Urinary bladder (tissue), 3 donors: ENCODE measurements at regions not wholly inside any gene's neighbourhood (a gene's known extent, or its start where the extent isn't known, plus 50 kb on each side); places are given as distances from the start of the nearest gene placed in this dataset.

Experiments
- DNase-seq: peaks from one replicate; pipeline ENCODE4 v3.0.0-alpha.2; 2015; ENCODE audit errors: extremely low spot score
- H3K27ac ChIP-seq: one replicate; pipeline ENCODE4 v1.5.1; 2013; ENCODE audit warnings: low read depth, mild to moderate bottlenecking, moderate library complexity
- H3K36me3 ChIP-seq: one replicate; pipeline ENCODE4 v1.6.1; 2013; ENCODE audit warnings: mild to moderate bottlenecking, moderate library complexity; ENCODE audit not compliant: insufficient read depth
- H3K4me1 ChIP-seq: one replicate; pipeline ENCODE4 v1.6.1; 2013; ENCODE audit warnings: mild to moderate bottlenecking, moderate library complexity; ENCODE audit not compliant: insufficient read depth
- H3K4me3 ChIP-seq: one replicate; pipeline ENCODE4 v1.5.1; 2013; ENCODE audit warnings: low read depth, low read length
- WGBS: extraction: QIAGEN DNeasy Blood & Tissue Kit; methylation state at CpG from one replicate; pipeline ENCODE4 v1.1.7; 2013; 5-methylcytosine and 5-hydroxymethylcytosine counted together
- donor health status: healthy with polysubstance abuse.
- donor health status: healthy.

GRCh38 chr12:67433385-67434175 is 164.4 kb downstream of the CAND1 start:
- no peak for DNase-seq
- WGBS: 92% methylated on average over 6 of the region's 6 CpGs
- no peaks in the 10 kb centered on the region for H3K36me3 ChIP-seq
- no peaks in the 10 kb centered on the region for H3K4me1 ChIP-seq
- no peak overlapping the region for H3K4me3 ChIP-seq
- no peak overlapping the region for H3K27ac ChIP-seq

DNA sequence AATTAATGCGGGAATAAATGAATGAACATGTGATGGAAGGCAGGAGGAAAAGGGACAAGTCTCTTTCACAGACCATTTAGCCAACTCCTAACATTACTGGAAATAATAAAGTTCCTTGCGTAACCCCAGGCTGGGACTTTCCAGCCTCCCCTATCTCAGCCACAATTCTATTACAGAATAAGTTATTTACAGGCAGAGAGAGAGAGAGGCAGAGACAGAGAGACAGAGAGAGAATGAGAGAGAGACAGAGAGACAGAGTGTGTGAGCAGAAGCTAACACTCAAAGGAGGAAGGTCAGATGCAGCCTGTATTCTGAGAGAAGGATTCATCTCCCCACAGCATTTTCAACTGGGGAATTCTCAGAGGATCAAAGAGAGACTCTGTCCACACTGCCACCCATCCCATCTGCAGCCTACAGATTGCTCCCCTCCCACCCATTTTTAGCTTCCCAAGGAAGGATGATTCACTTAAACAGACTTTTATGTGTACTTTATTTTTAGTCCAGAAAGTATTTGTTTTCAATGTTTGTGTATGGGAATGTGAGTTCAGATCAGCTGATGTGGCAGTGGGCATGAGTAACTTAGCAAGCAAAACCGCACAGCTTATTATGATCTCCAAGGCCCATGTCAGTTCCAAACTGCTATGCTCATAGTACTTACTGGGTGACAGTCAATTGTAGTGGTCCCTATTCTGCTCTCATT is 165.7 kb downstream of the CAND1 start:
- Histone ChIP-seq H3K4me1 (no peaks in the 10 kb centered on the region), H3K4me3 (no peak overlapping the region)
- DNase-seq: no peak

DNA sequence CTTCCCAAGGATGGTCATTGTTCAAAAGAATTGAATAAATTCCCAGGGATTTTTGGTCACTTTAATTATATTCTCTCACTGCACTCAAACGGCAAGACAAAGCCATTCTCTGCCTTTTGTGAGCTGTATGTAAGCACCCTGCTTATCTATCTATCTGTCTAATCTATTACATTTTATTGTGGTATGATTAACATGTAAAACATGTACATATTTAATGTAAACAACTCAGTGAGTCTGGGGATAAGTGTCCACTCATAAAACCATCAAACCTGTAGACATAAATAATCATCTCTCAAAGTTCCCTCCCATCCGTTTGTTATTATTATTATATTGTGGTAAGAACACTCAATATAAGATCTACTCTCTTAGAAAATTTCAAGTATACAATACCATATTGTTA is 167.1 kb downstream of the CAND1 start:
- no peak overlapping the region for H3K27ac ChIP-seq
- no peak for DNase-seq
- no peaks in the 10 kb centered on the region for H3K36me3 ChIP-seq
- 37% methylated on average over 2 of the region's 2 CpGs for WGBS
- no peak overlapping the region for H3K4me3 ChIP-seq
- H3K4me1 ChIP-seq: no peaks in the 10 kb centered on the region

More for the DNA sequence above, 165.7 kb downstream of the CAND1 start:
- 47% methylated on average over 3 of the region's 3 CpGs for WGBS
- Histone ChIP-seq H3K27ac (peak overlapping the region; percentile 41), H3K36me3 (no peaks in the 10 kb centered on the region)

GRCh38 chr12:67437011-67437410 is 167.9 kb downstream of the CAND1 start:
- 75% methylated on average over 2 of the region's 2 CpGs for WGBS
- no peaks in the 10 kb centered on the region for H3K4me1 ChIP-seq
- H3K36me3 ChIP-seq: no peaks in the 10 kb centered on the region
- H3K4me3 ChIP-seq: no peak overlapping the region
- no peak overlapping the region for H3K27ac ChIP-seq
- DNase-seq: no peak

DNA sequence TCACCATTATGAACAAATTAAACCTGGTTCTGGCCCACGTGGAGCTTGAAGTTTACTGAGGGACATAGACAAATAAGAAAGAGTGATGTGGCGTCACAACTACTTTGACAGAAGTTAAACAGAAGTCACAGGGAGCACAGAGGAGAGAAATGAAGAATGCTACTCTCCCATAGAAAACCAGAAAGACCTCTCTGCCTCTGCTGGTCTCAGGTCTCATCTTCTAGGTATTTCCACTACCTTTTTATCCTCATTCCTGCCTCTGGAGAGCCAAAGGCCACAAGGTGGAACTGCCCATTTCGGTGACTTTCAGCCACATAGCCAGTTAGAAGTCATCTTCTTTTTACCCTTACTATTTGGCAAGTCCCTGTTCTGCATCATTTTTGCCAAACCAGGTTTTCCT is 170.5 kb downstream of the CAND1 start:
- no peak for DNase-seq
- H3K27ac ChIP-seq: no peak overlapping the region
- H3K4me1 ChIP-seq: no peaks in the 10 kb centered on the region
- WGBS: 94% methylated on average over 3 of the region's 3 CpGs
- no peaks in the 10 kb centered on the region for H3K36me3 ChIP-seq
- no peak overlapping the region for H3K4me3 ChIP-seq

DNA sequence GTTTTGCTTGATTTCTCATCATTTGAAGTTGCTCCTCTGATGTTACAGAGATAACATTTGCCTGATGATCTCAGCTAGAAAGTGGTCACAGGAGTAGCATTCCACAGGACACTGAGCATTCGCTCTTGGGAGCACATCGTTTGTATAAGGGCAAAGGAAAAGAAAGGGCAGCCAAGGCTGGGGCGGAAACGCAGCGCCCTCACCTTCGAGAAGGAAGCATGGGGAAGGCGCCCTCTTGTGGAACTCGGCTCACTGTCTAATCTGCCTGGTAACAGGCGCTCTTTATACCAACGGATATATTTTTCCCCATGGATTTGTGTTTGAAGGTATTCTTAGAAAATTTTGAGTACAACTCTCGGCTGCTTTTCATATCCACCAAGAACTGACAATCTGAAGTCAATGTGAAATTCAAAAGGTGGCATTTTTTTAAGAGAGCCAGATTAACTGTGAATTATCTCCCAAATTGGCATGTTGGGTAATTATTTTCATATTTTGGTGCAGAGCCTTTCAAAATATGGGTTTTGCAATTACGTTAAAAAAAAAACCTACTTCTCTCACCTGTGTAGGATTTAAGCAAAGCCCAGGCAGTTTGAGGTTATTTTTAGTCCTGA is 172.7 kb downstream of the CAND1 start:
- Histone ChIP-seq H3K4me3 (no peak overlapping the region), H3K36me3 (no peaks in the 10 kb centered on the region), H3K4me1 (no peaks in the 10 kb centered on the region), H3K27ac (no peak overlapping the region)
- no peak for DNase-seq
- 13% methylated on average over 12 of the region's 12 CpGs for WGBS

- no peak for DNase-seq
- 31% methylated on average over 11 of the region's 11 CpGs for WGBS
- H3K4me3 ChIP-seq: no peak overlapping the region
- H3K36me3 ChIP-seq: no peaks in the 10 kb centered on the region
- H3K27ac ChIP-seq: no peak overlapping the region
- H3K4me1 ChIP-seq: no peaks in the 10 kb centered on the region
These were observed 173.2 kb downstream of the CAND1 start for GRCh38 chr12:67442347-67442841.

GRCh38 chr12:67442896-67443295 is 173.7 kb downstream of the CAND1 start:
- Histone ChIP-seq H3K27ac (no peak overlapping the region), H3K4me3 (no peak overlapping the region), H3K4me1 (no peaks in the 10 kb centered on the region), H3K36me3 (no peaks in the 10 kb centered on the region)
- 80% methylated on average over 8 of the region's 8 CpGs for WGBS
- DNase-seq: no peak

DNA sequence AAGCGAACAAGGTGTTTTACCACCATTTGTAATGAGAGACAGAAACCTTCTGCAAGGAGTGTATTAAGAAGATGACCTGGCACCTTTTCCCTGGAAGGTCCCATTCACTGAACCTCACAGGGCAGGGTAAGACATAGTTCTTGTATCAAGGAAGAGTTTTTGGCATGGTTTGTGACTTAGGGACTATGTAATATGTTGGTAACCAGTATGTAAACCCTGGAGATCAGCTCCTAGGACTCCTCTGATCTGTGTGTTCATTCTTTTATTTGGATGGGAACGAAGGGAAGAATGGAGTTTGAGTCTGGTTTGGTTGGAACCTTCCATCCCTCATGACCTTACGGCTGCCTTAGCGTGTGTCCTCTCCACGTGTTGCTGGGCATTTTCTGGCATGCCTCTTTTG is 175.4 kb downstream of the CAND1 start:
- H3K27ac ChIP-seq: no peak overlapping the region
- DNase-seq: no peak
- no peaks in the 10 kb centered on the region for H3K36me3 ChIP-seq
- no peaks in the 10 kb centered on the region for H3K4me1 ChIP-seq
- 87% methylated on average over 5 of the region's 5 CpGs for whole genome bisulfite sequencing
- no peak overlapping the region for H3K4me3 ChIP-seq

GRCh38 chr12:67446716-67447115 is 177.6 kb downstream of the CAND1 start:
- DNase-seq: no peak
- no peak overlapping the region for H3K27ac ChIP-seq
- 96% methylated on average over 5 of the region's 5 CpGs for WGBS
- no peak overlapping the region for H3K4me3 ChIP-seq
- no peaks in the 10 kb centered on the region for H3K36me3 ChIP-seq
- no peaks in the 10 kb centered on the region for H3K4me1 ChIP-seq

- H3K36me3 ChIP-seq: no peaks in the 10 kb centered on the region
- no peak overlapping the region for H3K4me3 ChIP-seq
- no peak overlapping the region for H3K27ac ChIP-seq
- DNase-seq: no peak
- no peaks in the 10 kb centered on the region for H3K4me1 ChIP-seq
These were observed 178.0 kb downstream of the CAND1 start for GRCh38 chr12:67447180-67447579.

DNA sequence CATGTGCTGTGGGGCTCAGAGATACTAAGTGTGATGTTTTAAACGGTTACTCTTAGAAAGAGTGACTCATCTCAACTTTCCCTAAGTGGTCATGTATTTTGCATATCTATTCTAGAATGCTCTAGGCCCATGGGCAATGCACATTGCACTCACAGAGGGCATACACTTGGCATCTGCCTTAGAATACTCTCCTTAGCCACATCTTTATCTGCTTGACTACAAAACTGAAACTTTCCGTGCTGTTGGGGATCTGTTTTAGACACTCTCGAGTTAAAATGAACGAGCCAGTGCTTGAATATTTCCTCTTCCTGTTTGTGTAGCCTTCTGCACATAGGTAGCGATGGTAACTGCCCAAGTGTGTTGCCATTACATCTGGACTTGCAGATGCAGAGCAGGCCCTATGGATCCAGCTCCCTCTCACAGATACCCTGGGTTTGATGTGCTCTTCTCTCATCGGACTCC is 180.5 kb downstream of the CAND1 start:
- no peaks in the 10 kb centered on the region for H3K36me3 ChIP-seq
- no peaks in the 10 kb centered on the region for H3K4me1 ChIP-seq
- H3K27ac ChIP-seq: no peak overlapping the region
- no peak overlapping the region for H3K4me3 ChIP-seq
- WGBS: 77% methylated on average over 6 of the region's 6 CpGs
- no peak for DNase-seq

DNA sequence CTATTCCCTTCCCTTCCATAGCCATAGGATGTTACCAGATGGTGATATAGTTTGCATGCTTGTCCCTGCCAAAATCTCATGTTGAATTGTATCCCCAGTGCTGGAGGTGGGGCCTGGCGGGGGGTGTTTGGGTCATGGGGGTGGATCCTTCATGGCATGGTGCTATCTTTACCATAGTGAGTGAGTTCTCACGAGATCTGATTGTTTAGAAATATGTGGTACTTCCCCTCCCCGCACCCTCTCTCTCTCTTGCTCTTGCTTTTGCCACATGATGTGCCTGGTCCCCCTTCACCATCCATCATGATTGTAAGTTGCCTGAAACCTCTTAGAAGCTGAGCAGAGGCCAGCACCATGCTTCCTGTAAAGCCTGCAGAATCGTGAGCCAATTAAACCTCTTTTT is 181.3 kb downstream of the CAND1 start:
- 88% methylated on average over 4 of the region's 4 CpGs for WGBS

DNA sequence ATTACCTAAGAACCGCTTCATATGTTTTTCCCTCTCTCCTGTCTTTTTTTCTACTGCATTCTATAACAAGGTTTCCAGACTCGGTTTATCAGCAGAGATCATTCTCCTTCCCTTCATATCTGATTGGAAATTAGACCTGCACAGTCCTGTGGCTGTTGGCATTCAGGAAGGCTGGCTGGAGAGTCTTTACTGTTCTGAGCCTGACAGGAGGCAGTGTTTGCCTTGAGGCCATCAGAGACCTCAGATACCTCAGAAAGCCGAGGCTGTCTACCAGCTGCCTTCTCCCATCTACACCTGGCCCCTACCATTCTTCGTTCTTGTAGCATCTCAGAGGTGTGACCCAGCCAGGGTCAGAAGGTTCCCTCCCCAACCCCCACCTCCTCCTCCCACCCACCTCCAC is 182.0 kb downstream of the CAND1 start:
- no peaks in the 10 kb centered on the region for H3K36me3 ChIP-seq
- 84% methylated on average over 4 of the region's 4 CpGs for WGBS
- no peaks in the 10 kb centered on the region for H3K4me1 ChIP-seq
- no peak overlapping the region for H3K4me3 ChIP-seq
- no peak overlapping the region for H3K27ac ChIP-seq
- DNase-seq: no peak

More for the DNA sequence above, 181.3 kb downstream of the CAND1 start:
- Histone ChIP-seq H3K4me3 (no peak overlapping the region), H3K36me3 (no peaks in the 10 kb centered on the region), H3K27ac (no peak overlapping the region), H3K4me1 (no peaks in the 10 kb centered on the region)
- DNase-seq: no peak
